A673 (cell line): ENCODE measurements at regions not wholly inside any gene's neighbourhood (a gene's known extent, or its start where the extent isn't known, plus 50 kb on each side); places are given as distances from the start of the nearest gene placed in this dataset.

Experiments
- CTCF ChIP-seq: fragments of 300-800, 200-600 bp; sonication (generic); conservative IDR thresholded peaks from 2 replicates; pipeline ENCODE4 v1.5.1; 2017; ENCODE audit warnings: low read depth, mild to moderate bottlenecking, antibody characterized with exemption, low read length, moderate library complexity, mixed read lengths
- EZH2 ChIP-seq: fragments of 200-600 bp; sonication (generic); IDR thresholded peaks from 2 replicates; pipeline ENCODE4 v1.6.1; 2017; ENCODE audit warnings: borderline replicate concordance, low read depth, mild to moderate bottlenecking, mixed read lengths, antibody characterized with exemption, low read length; ENCODE audit not compliant: poor library complexity, severe bottlenecking

GRCh38 chr2:4725618-4726017 lies 966.6 kb upstream of the SOX11 start:
- TF ChIP-seq CTCF (no peak), EZH2 (no peak)
